Sigmoid colon (tissue), 4 donors: ENCODE measurements at regions not wholly inside any gene's neighbourhood (a gene's known extent, or its start where the extent isn't known, plus 50 kb on each side); places are given as distances from the start of the nearest gene placed in this dataset.

ENCODE experiments used
- CTCF ChIP-seq, 4 experiments: fragments of 450-650 bp in 3 of 4; fragments of 200-600 bp in 1 of 4; IDR thresholded peaks; one replicate each; pipeline ENCODE4 v1.5.1; 2016 to 2019; ENCODE audit warnings: antibody characterized with exemption in 4 of 4, mild to moderate bottlenecking in 3 of 4, moderate library complexity in 2 of 4
- EP300 ChIP-seq, 4 donors: sonication (generic); formaldehyde crosslinking; IDR thresholded peaks; one replicate each; pipeline ENCODE4 v1.6.1; 2017; ENCODE audit warnings: antibody characterized with exemption in 4 of 4
- POLR2A ChIP-seq, 2 donors: fragments of 450-650 bp; IDR thresholded peaks; one replicate each; pipeline ENCODE4 v1.6.1; 2016; ENCODE audit warnings: antibody characterized with exemption in 2 of 2, mild to moderate bottlenecking in 2 of 2, moderate library complexity in 2 of 2
- POLR2AphosphoS5 ChIP-seq, 4 donors: sonication (generic); formaldehyde crosslinking; IDR thresholded peaks; one replicate each; pipeline ENCODE4 v1.6.1; 2017; ENCODE audit warnings: antibody characterized with exemption in 4 of 4

DNA sequence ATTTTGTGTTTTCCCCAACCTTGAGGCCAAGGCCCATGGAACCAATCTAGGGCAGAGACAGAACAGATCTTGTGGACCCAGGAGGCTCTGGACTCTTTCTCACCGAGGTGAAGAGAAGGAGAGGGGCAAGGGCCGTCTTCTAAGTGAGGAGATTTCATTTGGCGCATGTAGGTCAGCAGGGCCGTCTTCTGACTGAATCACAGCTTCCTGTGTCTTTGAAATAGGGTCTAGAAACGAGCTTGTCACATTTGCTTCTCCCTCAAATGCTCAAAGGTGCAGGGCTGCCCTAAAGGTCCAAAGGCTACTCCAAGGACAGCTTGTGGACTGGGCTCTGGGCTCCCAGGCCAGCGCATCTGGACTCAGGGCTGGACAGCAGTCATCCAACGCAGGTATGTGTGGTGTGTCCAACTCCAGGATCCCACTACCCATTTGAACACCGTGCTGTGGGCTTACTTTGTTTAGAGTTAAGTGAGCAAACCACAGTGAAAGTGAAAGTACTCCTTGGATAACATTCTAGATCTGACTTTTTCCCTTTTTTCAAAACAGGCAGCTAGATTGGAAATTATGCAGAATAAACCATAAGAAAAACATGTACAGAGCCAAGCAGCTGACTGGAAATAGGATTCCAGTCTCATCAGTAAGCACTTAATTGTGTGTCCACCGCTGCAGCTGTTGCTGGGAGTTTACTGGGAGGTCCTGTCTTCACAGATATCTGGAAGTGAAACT lies 357.0 kb downstream of the GADD45G start:
- TF ChIP-seq CTCF (IDR thresholded peaks at IDR 0.05) (no peak), POLR2A (IDR thresholded peaks at IDR 0.05) (no peak), EP300 (IDR thresholded peaks at IDR 0.05) (no peak), POLR2AphosphoS5 (IDR thresholded peaks at IDR 0.05) (no peak)
